ENCODE measurements at regions not wholly inside any gene's neighbourhood (a gene's known extent, or its start where the extent isn't known, plus 50 kb on each side); places are given as distances from the start of the nearest gene placed in this dataset.

- in situ Hi-C loops (cut with MboI; ENCODE audit: low pct_unique_long_range_greater_than_20kb, low sequenced_read_pairs): no loop called here
- DNase-seq: no peak
Measured at GRCh38 chr22:26974914-26975803, 317.8 kb downstream of the MIAT start.

- no peak for DNase-seq
- in situ Hi-C loops (cut with MboI; ENCODE audit: low pct_unique_long_range_greater_than_20kb, low sequenced_read_pairs): no loop called here
Measured at GRCh38 chr22:26975865-26976264, 318.5 kb downstream of the MIAT start.

- in situ Hi-C loops (cut with MboI; ENCODE audit: low pct_unique_long_range_greater_than_20kb, low sequenced_read_pairs): no loop called here
- DNase-seq: no peak
Measured at GRCh38 chr22:26977741-26978376, 320.5 kb downstream of the MIAT start.

- DNase-seq: no peak
Measured at GRCh38 chr22:26979294-26979693, 321.9 kb downstream of the MIAT start.

GRCh38 chr22:26981111-26981510 lies 323.7 kb downstream of the MIAT start:
- no peak for DNase-seq
- in situ Hi-C loops (cut with MboI; ENCODE audit: low pct_unique_long_range_greater_than_20kb, low sequenced_read_pairs): no loop called here

More at GRCh38 chr22:26979294-26979693, 321.9 kb downstream of the MIAT start:
- in situ Hi-C loops (cut with MboI; ENCODE audit: low pct_unique_long_range_greater_than_20kb, low sequenced_read_pairs): no loop called here

GRCh38 chr22:26981541-26981940 lies 324.2 kb downstream of the MIAT start:
- in situ Hi-C loops (cut with MboI; ENCODE audit: low pct_unique_long_range_greater_than_20kb, low sequenced_read_pairs): no loop called here
- DNase-seq: no peak

- no peak for DNase-seq
- in situ Hi-C loops (cut with MboI; ENCODE audit: low pct_unique_long_range_greater_than_20kb, low sequenced_read_pairs): no loop called here
Measured at GRCh38 chr22:26983311-26983710, 325.9 kb downstream of the MIAT start.

GRCh38 chr22:26985206-26985605 lies 327.8 kb downstream of the MIAT start:
- DNase-seq: no peak
- in situ Hi-C loops (cut with MboI; ENCODE audit: low pct_unique_long_range_greater_than_20kb, low sequenced_read_pairs): no loop called here

GRCh38 chr22:26985931-26986782 lies 328.8 kb downstream of the MIAT start:
- DNase-seq: no peak
- in situ Hi-C loops (cut with MboI; ENCODE audit: low pct_unique_long_range_greater_than_20kb, low sequenced_read_pairs): no loop called here

GRCh38 chr22:26986884-26987283 lies 329.5 kb downstream of the MIAT start:
- DNase-seq: no peak
- in situ Hi-C loops (cut with MboI; ENCODE audit: low pct_unique_long_range_greater_than_20kb, low sequenced_read_pairs): no loop called here

- in situ Hi-C loops (cut with MboI; ENCODE audit: low pct_unique_long_range_greater_than_20kb, low sequenced_read_pairs): no loop called here
- DNase-seq: no peak
Measured at GRCh38 chr22:26990503-26991189, 333.3 kb downstream of the MIAT start.

GRCh38 chr22:26992556-26992955 lies 335.2 kb downstream of the MIAT start:
- in situ Hi-C loops (cut with MboI; ENCODE audit: low pct_unique_long_range_greater_than_20kb, low sequenced_read_pairs): no loop called here
- DNase-seq: no peak

GRCh38 chr22:26993886-26994285 lies 336.5 kb downstream of the MIAT start:
- no peak for DNase-seq
- in situ Hi-C loops (cut with MboI; ENCODE audit: low pct_unique_long_range_greater_than_20kb, low sequenced_read_pairs): no loop called here

- no peak for DNase-seq
- in situ Hi-C loops (cut with MboI; ENCODE audit: low pct_unique_long_range_greater_than_20kb, low sequenced_read_pairs): no loop called here
Measured at GRCh38 chr22:26994801-26995200, 337.4 kb downstream of the MIAT start.

GRCh38 chr22:26995235-26995634 lies 337.8 kb downstream of the MIAT start:
- in situ Hi-C loops (cut with MboI; ENCODE audit: low pct_unique_long_range_greater_than_20kb, low sequenced_read_pairs): no loop called here
- no peak for DNase-seq

GRCh38 chr22:26996154-26996553 lies 338.8 kb downstream of the MIAT start:
- no peak for DNase-seq
- in situ Hi-C loops (cut with MboI; ENCODE audit: low pct_unique_long_range_greater_than_20kb, low sequenced_read_pairs): no loop called here

- in situ Hi-C loops (cut with MboI; ENCODE audit: low pct_unique_long_range_greater_than_20kb, low sequenced_read_pairs): no loop called here
- no peak for DNase-seq
Measured at GRCh38 chr22:26998129-26998528, 340.7 kb downstream of the MIAT start.

- in situ Hi-C loops (cut with MboI; ENCODE audit: low pct_unique_long_range_greater_than_20kb, low sequenced_read_pairs): no loop called here
- no peak for DNase-seq
Measured at GRCh38 chr22:26998716-26999115, 341.3 kb downstream of the MIAT start.

- in situ Hi-C loops (cut with MboI; ENCODE audit: low pct_unique_long_range_greater_than_20kb, low sequenced_read_pairs): no loop called here
- DNase-seq: no peak
Measured at GRCh38 chr22:27003297-27003696, 345.9 kb downstream of the MIAT start.
